Prostate gland (tissue), 2 donors: ENCODE measurements at regions not wholly inside any gene's neighbourhood (a gene's known extent, or its start where the extent isn't known, plus 50 kb on each side); places are given as distances from the start of the nearest gene placed in this dataset.

Source experiments
- DNase-seq: peaks from one replicate; pipeline ENCODE4 v3.0.0-alpha.2; 2019; ENCODE audit warnings: low spot score
- H3K27ac ChIP-seq, 2 donors: fragments of 200-600 bp; sonication (generic); 2 replicates each; pipeline ENCODE4 v1.5.1; 2017 to 2019
- H3K27me3 ChIP-seq: fragments of 200-600 bp; sonication (generic); replicated peaks from 2 replicates; pipeline ENCODE4 v1.5.1; 2019; ENCODE audit not compliant: insufficient read depth
- H3K36me3 ChIP-seq, 2 donors: fragments of 200-600 bp; sonication (generic); 1 replicate in 1 of 2; 2 replicates in 1 of 2; pipeline versions ENCODE4 v1.5.1 to v1.8.1; 2017 to 2019
- H3K4me1 ChIP-seq: fragments of 200-600 bp; sonication (generic); replicated peaks from 2 replicates; pipeline ENCODE4 v1.5.1; 2019
- H3K4me3 ChIP-seq, 2 donors: fragments of 200-600 bp; sonication (generic); 2 replicates each; pipeline ENCODE4 v1.5.1; 2017 to 2019
- H3K9me3 ChIP-seq: fragments of 200-600 bp; sonication (generic); 2 replicates; pipeline ENCODE4 v1.5.1; 2017
- CTCF ChIP-seq, 4 experiments: fragments of 200-600 bp in 2 of 4; fragments of 450-650 bp in 2 of 4; sonication (generic) in 2 of 4; IDR thresholded peaks; 1 replicate in 3 of 4; 2 replicates in 1 of 4; pipeline ENCODE4 v1.5.1; 2016 to 2019; ENCODE audit warnings: antibody characterized with exemption in 4 of 4, mild to moderate bottlenecking in 2 of 4, moderate library complexity in 2 of 4
- POLR2A ChIP-seq: fragments of 450-650 bp; IDR thresholded peaks from one replicate; pipeline ENCODE4 v1.6.1; 2016; ENCODE audit warnings: antibody characterized with exemption, mild to moderate bottlenecking
- POLR2AphosphoS5 ChIP-seq: sonication (generic); formaldehyde crosslinking; IDR thresholded peaks from one replicate; pipeline ENCODE4 v1.6.1; 2017; ENCODE audit warnings: antibody characterized with exemption
- WGBS: methylation state at CpG from one replicate; pipeline ENCODE4 v1.1.5; 2018; 5-methylcytosine and 5-hydroxymethylcytosine counted together
- intact Hi-C: fragments of 100-400 bp; cut with DNase I; formaldehyde crosslinking; loops from one replicate; pipeline ENCODE4 v1.14.2; 2022

GRCh38 chr2:67633212-67633856, 236.2 kb downstream of the ETAA1 start:
- Histone ChIP-seq H3K36me3 (no peaks in the 10 kb centered on the region), H3K4me1 (no peaks in the 10 kb centered on the region), H3K9me3 (no peaks in the 10 kb centered on the region), H3K4me3 (no peak overlapping the region), H3K27ac (no peak overlapping the region), H3K27me3 (peaks cover 3% of the 10 kb centered on the region)
- WGBS: 92% methylated on average over 3 of the region's 3 CpGs
- no peak for DNase-seq
- intact Hi-C loops: no loop called here
- no peak for TF ChIP-seq CTCF (IDR thresholded peaks at IDR 0.05)

GRCh38 chr2:67638146-67638545, 241.0 kb downstream of the ETAA1 start:
- Histone ChIP-seq H3K4me3 (no peak overlapping the region), H3K27me3 (no peaks in the 10 kb centered on the region), H3K27ac (no peak overlapping the region), H3K4me1 (no peaks in the 10 kb centered on the region), H3K9me3 (no peaks in the 10 kb centered on the region), H3K36me3 (no peaks in the 10 kb centered on the region)
- 56% methylated on average over 3 of the region's 3 CpGs for WGBS
- TF ChIP-seq POLR2AphosphoS5 (no peak), CTCF (IDR thresholded peaks at IDR 0.05) (no peak), POLR2A (no peak)
- DNase-seq: no peak
- intact Hi-C loops: no loop called here

GRCh38 chr2:67641312-67642045, 244.3 kb downstream of the ETAA1 start:
- H3K27me3 ChIP-seq: no peaks in the 10 kb centered on the region
- H3K36me3 ChIP-seq: no peaks in the 10 kb centered on the region
- no peak overlapping the region for H3K27ac ChIP-seq
- DNase-seq: no peak
- H3K9me3 ChIP-seq: no peaks in the 10 kb centered on the region
- H3K4me1 ChIP-seq: no peaks in the 10 kb centered on the region
- intact Hi-C loops: loop anchor here (10.0 kb wide), 1 partner anchor 397 kb away; no protein-coding TSS in a partner anchor
- H3K4me3 ChIP-seq: no peak overlapping the region
- WGBS: 50% methylated on average over 3 of the region's 3 CpGs
- TF ChIP-seq POLR2A: no peak
- TF ChIP-seq POLR2AphosphoS5: no peak
- TF ChIP-seq CTCF (IDR thresholded peaks at IDR 0.05): no peak

- H3K27ac ChIP-seq: no peak overlapping the region
These were observed 244.9 kb downstream of the ETAA1 start for GRCh38 chr2:67642046-67642382.

More at GRCh38 chr2:67642046-67642382, 244.9 kb downstream of the ETAA1 start:
- intact Hi-C loops: loop anchor here (10.0 kb wide), 1 partner anchor 397 kb away; no protein-coding TSS in a partner anchor
- Histone ChIP-seq H3K36me3 (no peaks in the 10 kb centered on the region), H3K4me3 (no peak overlapping the region), H3K27me3 (no peaks in the 10 kb centered on the region), H3K9me3 (no peaks in the 10 kb centered on the region), H3K4me1 (no peaks in the 10 kb centered on the region)
- 9% methylated on average over 4 of the region's 4 CpGs for WGBS
- no peak for DNase-seq
- TF ChIP-seq CTCF (IDR thresholded peaks at IDR 0.05) (no peak), POLR2A (no peak), POLR2AphosphoS5 (no peak)
